ENCODE measurements at regions not wholly inside any gene's neighbourhood (a gene's known extent, or its start where the extent isn't known, plus 50 kb on each side); places are given as distances from the start of the nearest gene placed in this dataset.

GRCh38 chr6:156174031-156174890, 602.9 kb upstream of the ARID1B start:
- no peaks in the 10 kb centered on the region for H3K36me3 ChIP-seq (ENCODE audit: control insufficient read depth in 1 of 2, insufficient read depth in 2 of 2, low read length in 2 of 2)
- H3K4me2 ChIP-seq (ENCODE audit: low read length), result no peak overlapping the region
- ChIA-PET RAD21 (ENCODE audit: low non-redundant PET in 1 of 2, low total read pairs in 2 of 2, uncharacterized antibody in 2 of 2, unreplicated experiment in 2 of 2) (no interaction called here), CTCF (no interaction called here), POLR2A (no interaction called here)
- no TSS peak for BruUV-seq (replicated peaks)
- no peaks in the 10 kb centered on the region for H3K9me3 ChIP-seq (ENCODE audit: control insufficient read depth in 1 of 2, insufficient read depth in 1 of 2, low read depth in 1 of 2, low read length in 2 of 2)
- intact Hi-C loops (cut with micrococcal nuclease), result loop anchor here (5.0 to 10.0 kb wide), 2 partner anchors 233 to 1011 kb away; no protein-coding TSS in a partner anchor
- ATAC-seq (no peak), DNase-seq (ENCODE audit: low read depth, low spot score) (no peak)
- H3K79me2 ChIP-seq (ENCODE audit: insufficient read depth, low read length), result no peaks in the 10 kb centered on the region
- H4K20me1 ChIP-seq (ENCODE audit: insufficient read depth), result no peaks in the 10 kb centered on the region
- no peak overlapping the region for H3K4me3 ChIP-seq (replicated peaks in 1 of 2; ENCODE audit: low read depth in 1 of 2, low read length in 2 of 2)
- no peaks in the 10 kb centered on the region for H3K27me3 ChIP-seq (ENCODE audit: insufficient read depth, low read length)
- H3K4me1 ChIP-seq (ENCODE audit: control insufficient read depth in 1 of 2, insufficient read depth in 2 of 2, low read length in 2 of 2), result no peaks in the 10 kb centered on the region
- H3K27ac ChIP-seq (ENCODE audit: low read depth, low read length), result no peak overlapping the region
- H2AFZ ChIP-seq (ENCODE audit: low read depth, low read length, poor library complexity, severe bottlenecking), result no peak overlapping the region
- H3K9me2 ChIP-seq (ENCODE audit: insufficient read depth), result no peaks in the 10 kb centered on the region
- H3K9ac ChIP-seq (ENCODE audit: low read length), result no peak overlapping the region
- no peak for TF ChIP-seq REST (IDR thresholded peaks at IDR 0.05; ENCODE audit: low read depth)
- TF ChIP-seq ZFX (IDR thresholded peaks at IDR 0.05), result no peak

- Histone ChIP-seq H3K4me3 (replicated peaks in 1 of 2; ENCODE audit: low read depth in 1 of 2, low read length in 2 of 2) (no peak overlapping the region), H3K79me2 (ENCODE audit: insufficient read depth, low read length) (no peaks in the 10 kb centered on the region), H2AFZ (ENCODE audit: low read depth, low read length, poor library complexity, severe bottlenecking) (no peak overlapping the region), H3K36me3 (ENCODE audit: control insufficient read depth in 1 of 2, insufficient read depth in 2 of 2, low read length in 2 of 2) (no peaks in the 10 kb centered on the region), H4K20me1 (ENCODE audit: insufficient read depth) (no peaks in the 10 kb centered on the region), H3K27me3 (ENCODE audit: insufficient read depth, low read length) (no peaks in the 10 kb centered on the region), H3K4me1 (ENCODE audit: control insufficient read depth in 1 of 2, insufficient read depth in 2 of 2, low read length in 2 of 2) (no peaks in the 10 kb centered on the region), H3K9me2 (ENCODE audit: insufficient read depth) (no peaks in the 10 kb centered on the region), H3K9ac (ENCODE audit: low read length) (no peak overlapping the region), H3K9me3 (ENCODE audit: control insufficient read depth in 1 of 2, insufficient read depth in 1 of 2, low read depth in 1 of 2, low read length in 2 of 2) (no peaks in the 10 kb centered on the region), H3K27ac (ENCODE audit: low read depth, low read length) (no peak overlapping the region), H3K4me2 (ENCODE audit: low read length) (no peak overlapping the region)
- intact Hi-C loops (cut with micrococcal nuclease), result no loop called here
- no TSS peak for BruUV-seq (replicated peaks)
- CTCF ChIA-PET, result no interaction called here
- RAD21 ChIA-PET (ENCODE audit: low non-redundant PET in 1 of 2, low total read pairs in 2 of 2, uncharacterized antibody in 2 of 2, unreplicated experiment in 2 of 2), result no interaction called here
- TF ChIP-seq POLR2A (IDR thresholded peaks at IDR 0.05; ENCODE audit: borderline replicate concordance, extremely low read depth, insufficient read depth, insufficient read length), result no peak
- TF ChIP-seq SRF (IDR thresholded peaks at IDR 0.05; ENCODE audit: low read depth), result no peak
- TF ChIP-seq SP1 (IDR thresholded peaks at IDR 0.05; ENCODE audit: low read depth), result no peak
- no peak for TF ChIP-seq EGR1 (IDR thresholded peaks at IDR 0.05; ENCODE audit: low read depth)
- TF ChIP-seq ATF3 (IDR thresholded peaks at IDR 0.05), result no peak
- no peak for ATAC-seq
- DNase-seq (ENCODE audit: low read depth, low spot score), result no peak
- POLR2A ChIA-PET, result no interaction called here
Measured at GRCh38 chr6:156169371-156169770, 607.8 kb upstream of the ARID1B start.
